DMS153 (cell line): ENCODE measurements at regions not wholly inside any gene's neighbourhood (a gene's known extent, or its start where the extent isn't known, plus 50 kb on each side); places are given as distances from the start of the nearest gene placed in this dataset.

Source experiments
- DNase-seq: peaks from one replicate; lab custom pipeline; 2025; lab: John Stamatoyannopoulos, UW

DNA sequence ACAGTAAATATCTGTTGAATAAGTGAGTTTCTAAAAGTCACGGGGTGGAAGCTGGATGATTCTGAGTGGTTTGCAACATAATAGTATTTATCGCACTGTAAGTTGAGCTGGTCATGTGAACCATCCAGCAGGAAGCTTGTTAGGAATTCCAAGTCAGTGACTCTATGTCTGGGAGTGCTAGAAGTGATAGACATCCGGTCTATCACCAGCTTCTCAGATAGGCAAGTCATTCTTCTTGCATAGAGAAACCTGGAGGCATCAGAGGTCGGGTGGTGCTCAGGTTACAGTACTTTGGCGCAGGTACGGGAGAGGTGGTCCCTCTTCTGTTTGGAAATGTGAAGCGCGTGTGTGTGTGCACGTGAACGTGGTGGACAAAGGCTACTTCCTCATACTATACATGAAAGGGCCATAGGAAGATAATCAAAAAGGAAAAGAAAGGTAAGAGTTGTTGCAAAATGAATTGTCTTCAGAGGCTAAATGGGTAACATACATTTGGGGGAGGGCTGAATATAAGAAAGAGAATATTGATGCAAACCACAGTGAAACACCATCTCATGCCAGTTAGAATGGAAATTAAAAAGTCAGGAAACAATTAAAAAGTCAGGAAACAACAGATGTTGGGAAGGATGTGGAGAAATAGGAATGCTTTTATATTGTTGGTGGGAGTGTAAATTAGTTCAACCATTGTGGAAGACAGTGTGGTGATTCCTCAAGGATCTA lies 299.3 kb upstream of the ZFP64 start:
- no peak for DNase-seq

DNA sequence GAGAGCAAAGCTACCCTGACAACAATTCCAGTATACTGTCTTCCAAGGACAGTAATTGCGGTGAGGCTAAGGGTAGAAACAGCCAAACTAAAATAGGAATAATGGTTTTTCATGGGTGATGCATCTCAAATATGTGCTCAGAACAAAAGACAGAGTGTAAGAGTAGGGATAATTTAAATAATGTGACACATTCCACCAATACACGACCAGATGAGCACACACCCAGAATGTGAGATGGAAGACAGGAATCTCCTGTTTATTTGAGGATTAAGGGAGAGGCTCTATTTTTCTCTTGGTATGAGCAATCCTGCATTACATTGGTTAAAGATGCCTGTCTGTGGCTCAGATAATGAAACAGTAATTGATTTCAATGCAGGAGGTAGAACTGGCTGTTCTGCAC lies 292.9 kb upstream of the ZFP64 start:
- no peak for DNase-seq

DNA sequence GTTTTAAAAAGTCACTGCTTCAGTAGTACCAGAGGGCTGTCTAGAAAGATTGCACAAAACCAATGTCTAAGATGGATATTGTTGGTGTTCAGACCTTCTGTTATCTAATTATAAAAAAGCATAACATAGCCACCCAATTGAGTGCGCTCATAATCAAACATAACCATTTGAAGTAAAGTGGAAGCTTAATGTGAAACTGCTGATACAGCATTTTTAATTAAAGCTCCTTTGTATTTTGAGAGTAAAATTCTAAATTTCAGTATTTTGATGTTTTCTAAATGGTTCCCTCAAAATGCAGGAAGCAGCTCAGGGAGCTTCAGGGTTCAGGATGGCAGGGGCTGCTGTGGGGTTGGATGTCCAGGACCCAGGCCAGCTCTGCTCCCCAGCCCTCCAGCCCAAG lies 291.8 kb upstream of the ZFP64 start:
- DNase-seq, result no peak

DNA sequence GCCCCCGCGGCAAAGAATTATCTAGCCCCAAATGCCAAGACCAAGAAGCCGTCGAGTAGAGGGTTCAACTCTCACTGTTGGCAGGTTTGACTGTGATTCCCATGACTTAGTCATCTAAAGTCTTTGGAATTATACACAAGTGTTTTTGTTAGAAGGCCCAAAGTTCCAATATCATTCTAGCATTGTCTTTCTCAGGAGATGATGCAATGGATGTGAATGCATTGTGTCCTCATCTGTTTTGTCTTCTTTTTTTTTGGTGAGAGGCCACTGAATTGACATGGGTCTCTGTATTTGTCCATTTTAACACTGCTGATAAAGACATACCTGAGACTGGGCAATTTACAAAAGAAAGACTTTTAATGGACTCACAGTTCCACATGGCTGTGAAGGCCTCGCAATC lies 290.5 kb upstream of the ZFP64 start:
- DNase-seq, result no peak

DNA sequence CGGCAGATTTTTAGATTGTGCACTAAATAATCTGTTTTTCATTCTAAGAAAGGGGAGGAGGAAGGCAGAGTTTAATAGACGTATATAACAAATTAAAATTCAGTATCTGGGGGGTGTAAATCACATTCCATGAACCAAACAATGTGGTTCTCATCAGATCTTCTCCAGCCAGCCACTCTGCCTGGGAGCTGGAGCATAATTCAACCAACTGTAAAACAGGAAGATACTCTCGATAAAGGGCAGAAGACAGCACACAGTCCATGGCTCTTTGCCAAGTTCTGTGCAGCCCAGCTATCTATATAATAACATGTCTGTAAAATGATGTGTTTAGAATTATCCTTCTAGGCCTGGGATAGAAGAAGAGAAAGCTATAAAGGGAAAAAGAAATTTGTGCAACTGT lies 289.9 kb upstream of the ZFP64 start:
- no peak for DNase-seq

DNA sequence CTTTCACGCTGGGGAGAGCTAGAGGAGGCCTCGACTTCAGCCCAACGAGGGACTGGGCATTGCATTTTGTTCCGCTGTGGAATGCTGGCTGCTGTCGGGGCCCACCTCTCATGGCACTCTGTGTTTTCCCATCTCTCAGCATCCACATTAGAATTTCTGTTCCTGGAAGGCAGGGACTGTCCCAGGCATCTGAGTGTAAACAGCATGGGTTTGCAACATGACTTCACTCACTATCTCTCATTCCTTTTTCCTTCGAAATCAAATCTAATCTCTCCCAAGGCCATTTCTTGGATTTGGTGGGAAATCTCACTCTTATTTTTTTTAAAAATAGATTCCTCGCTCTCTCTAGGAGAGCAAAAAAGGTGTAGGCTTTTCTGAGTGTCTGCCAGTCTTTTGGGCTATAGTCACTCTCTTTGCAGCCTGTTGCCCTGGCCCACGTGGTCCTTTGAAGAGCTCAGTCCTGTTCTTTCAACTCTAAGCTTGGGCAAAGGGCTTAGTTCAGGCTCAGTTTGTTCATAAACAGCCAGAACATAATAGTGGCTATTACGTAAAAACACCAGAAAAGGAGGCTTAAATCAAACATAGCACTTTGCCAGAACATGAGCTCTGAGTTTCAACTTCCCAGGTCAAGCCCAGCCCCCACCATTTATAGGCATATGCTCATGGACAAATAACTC lies 284.6 kb upstream of the ZFP64 start:
- DNase-seq, result no peak

DNA sequence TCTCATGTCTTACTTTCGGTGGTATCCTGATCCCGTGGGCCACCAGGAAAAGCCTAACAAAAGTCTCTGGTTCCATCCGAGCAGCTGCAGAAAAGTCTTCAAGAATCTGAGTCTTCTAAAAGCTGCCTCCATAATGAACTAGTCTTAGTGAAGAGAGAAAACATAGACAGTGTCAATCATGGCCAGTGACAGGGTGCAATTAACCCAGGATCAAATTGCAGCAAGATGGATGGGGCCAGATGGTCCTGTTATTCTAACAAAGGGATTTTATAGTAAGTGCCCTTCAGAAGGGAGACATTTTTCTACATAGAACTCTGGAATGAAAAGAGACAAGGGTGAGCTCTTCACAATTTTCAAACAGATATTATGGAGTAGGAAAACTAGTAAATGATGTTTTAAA lies 281.6 kb upstream of the ZFP64 start:
- no peak for DNase-seq

DNA sequence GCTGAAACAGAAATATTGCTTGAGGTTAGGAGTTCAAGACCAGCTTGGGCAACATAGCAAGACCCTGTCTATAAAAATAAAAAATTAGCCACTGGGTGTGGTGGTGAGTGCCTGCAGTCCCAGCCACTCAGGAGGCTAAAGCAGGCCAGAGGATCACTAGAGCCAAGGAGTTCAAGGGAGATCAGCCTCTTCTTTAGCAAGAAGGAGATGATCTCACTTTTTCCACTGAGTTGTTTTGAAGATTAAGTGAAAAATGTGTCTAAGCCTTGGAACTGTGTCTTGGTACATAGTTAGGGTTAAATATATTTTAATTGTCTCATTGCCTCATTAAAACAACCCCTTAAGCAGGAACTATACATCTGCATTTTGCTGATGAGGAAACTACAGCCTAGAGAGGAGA lies 279.0 kb upstream of the ZFP64 start:
- no peak for DNase-seq

DNA sequence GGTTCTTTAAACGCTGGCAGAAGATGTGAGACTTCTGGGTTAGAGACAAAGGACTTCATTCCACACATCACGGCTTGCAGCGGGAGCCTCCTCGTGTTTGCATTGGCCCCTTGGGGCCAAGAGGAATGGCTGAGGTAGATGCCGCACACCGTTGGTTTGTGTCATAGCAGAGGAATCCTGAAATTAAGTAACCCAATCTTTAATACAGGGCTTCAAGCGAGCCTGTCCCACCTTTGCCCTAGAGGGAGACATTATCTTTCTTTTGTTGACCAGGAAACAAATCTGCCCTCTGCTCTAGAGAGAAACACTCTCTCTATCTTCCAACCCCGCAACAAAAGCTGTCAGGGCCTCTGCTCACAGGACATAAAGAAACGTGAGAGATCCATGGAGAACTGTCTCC lies 277.5 kb upstream of the ZFP64 start:
- peak; percentile 13 for DNase-seq

DNA sequence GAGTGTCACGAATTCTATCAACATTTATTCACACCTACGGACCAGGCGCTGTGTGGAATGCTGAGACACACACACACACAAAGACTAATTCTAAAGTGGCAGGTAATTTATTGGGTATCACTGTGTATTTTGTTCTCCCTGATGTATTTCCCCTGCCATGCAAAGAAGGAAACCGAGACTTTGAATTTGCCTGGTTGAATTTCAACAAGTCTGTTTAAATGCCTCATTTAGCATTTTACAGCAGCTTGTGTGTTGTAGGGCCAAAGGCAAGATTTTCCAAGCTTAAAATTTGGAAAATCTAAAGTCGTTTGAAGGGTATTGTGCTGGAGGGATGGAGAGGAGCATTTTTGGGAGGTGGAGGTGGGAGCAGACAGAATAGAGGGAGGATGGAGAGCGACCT lies 274.4 kb upstream of the ZFP64 start:
- DNase-seq, result no peak

DNA sequence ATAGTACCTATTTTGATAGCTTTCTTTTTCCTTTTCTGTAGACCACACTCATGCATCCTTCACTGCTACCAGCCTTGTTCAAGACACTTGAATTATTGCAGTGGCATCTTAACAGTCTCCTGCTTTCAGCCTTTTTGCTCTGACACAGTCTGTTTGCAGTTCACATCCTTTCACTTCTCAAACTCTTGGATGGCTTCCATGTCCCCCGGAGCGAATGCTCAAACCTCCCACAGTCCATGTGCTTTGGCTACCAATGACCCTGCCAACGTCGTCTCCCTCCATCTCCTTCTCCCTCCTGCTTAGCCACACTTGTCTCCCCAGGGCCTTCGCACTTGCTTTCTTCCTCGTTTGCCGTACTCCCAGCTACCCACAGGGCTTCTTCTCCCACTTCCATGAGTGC lies 270.0 kb upstream of the ZFP64 start:
- no peak for DNase-seq

DNA sequence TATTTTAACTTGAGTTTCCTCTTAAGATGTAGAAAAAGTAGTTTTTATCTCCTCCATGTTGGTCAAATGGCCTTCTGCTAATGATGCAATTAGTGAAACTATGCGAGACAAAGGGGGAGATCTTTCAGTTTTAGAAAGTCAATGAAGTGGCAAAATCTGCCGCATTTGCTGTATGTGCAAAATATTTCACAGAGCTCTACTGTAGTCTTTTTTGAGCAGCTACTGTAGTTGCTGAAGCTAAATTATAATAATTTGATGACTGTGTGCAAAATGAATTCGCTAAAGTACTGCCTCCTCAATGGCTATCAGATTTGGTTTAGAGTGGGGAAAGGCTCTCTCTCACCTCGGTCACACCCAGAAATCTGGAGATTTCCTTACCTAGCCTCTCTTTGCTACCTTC lies 267.6 kb upstream of the ZFP64 start:
- no peak for DNase-seq

DNA sequence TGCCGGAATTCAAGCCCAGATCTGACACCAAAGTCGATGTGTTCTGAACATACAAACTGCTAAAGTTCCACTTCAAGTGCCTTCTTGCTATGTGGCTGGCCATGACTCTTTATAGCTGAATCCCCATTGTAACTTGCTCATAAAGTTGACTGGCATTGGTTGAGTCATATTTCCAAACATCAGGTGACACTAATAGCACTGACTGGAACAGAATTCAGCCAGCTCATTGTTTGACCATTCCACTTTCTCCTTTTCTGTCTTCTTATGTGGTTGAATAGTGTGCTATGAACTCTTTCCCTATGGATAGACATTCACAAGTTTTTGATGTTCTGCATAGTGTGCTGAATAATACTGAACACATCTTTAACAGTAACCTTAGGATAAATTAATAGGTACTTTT lies 266.2 kb upstream of the ZFP64 start:
- no peak for DNase-seq

DNA sequence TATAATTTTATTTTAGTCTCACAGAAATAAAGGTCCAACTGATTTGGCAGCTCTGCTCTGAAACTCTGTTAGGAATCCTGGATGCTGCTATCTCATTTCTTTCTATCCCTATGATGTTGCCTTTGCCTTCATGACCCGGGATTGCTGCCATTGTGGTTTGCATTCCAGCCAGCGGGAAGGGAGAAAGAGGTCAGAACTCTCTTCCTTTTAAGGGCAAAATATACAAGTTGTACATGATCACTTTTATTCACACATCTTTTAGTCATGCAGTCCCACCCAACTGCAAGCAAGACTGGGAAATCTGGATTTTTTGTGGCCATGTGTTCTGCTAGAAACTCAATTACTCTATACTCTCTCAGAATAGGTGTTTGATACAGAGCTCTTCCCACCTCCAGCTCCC lies 263.1 kb upstream of the ZFP64 start:
- DNase-seq, result no peak

DNA sequence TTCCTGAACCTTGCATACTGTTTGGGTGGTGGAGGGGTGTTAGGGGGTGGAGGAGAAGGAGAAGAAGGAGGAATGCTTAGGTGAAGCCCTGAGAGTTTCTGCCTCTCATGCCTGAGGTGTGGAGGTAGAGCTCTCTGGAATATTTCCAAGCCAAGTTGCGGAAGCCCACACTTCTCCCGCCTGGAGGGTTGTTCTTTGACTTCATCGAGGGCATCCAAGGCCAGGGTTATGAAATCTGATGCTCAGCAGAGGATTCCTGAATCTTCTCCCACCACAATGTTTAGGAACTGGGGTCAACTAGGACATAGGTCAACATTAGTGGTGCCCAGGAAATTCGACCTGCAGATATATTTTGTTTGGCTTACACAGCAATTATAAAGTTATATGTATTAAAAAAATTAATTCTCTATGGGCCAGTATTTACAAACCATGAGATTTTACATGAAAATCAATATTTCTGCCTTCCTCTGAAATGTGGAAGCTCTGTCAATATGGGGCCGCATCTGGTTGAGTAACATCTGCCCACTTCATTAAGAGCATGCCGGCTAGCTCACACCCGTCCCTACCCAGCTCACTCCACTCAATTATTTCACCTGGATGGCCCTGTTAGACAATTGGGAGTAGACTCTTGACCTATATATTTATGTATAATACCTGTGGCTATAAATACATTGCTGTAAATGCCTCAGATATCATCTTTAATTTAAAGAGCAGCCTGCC lies 257.1 kb upstream of the ZFP64 start:
- no peak for DNase-seq

DNA sequence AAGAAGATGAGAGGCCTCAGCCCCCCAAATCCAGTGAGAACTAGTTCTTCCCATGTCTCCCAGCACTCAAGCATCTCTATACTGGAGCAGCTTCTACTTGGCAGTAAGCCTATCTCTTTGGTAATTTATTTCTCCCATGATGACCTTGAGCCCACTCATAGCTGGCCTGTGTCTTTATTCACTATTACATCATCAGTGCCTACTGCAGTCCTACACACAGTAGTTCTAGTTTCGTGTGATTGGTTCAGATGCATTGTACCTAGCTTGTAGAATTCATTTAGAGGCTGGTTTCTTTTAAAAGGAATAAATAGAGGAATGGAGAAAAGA lies 255.6 kb upstream of the ZFP64 start:
- DNase-seq, result no peak

DNA sequence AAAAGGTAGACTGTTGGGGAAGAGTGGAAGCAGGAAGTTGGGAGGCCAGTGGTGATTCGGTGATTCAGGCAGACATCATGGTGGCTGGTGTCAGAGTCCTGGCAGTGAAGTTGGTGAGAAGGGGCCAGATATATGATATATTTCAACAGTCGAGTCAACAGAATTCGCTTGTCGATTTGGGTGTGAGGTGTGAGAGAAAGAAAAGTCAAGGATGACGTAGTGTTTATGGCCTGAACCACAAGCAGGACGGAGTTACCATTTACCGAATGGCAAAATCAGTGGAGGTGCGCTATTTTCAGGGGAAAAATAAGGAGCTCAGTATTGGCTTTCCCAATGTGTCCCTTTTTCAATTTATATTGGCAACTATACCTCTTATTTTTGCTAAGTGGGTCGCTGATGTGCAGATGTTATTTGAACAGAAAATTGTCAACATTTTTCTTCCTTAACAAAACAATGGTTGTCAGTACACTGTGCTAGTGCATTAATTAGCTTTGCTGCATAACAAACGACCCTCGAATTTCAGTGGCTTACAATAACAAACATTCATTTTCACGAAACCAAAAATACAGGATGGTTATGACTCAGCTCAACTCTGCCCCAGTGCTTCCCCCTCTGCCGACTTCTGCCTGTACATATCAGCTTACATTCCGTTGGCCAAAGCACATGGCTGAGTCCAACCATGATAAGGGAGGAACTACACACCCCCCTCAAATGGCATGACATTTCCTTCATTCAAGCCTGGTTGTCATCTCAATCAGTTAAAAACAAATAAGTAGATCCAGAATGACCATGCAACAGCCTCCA lies 255.0 kb upstream of the ZFP64 start:
- DNase-seq, result no peak

DNA sequence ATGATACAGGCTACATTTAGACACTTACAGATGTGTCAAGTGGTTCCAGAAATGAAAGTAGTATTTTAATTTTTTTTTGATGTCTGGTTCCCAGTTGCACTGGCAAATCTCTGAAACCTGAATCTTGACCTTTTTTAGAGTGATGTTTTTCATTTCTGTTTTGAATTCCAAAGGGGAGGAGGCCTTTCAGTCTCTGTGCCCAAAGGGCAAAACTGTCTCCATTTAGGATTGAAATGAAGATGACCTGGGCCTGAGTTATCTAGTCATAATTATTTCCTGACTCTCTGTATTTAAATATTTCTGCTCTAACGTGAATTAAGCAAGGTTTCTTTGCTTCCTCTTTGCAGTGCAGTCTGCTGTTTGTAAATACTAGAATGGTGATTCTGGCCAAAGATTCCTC lies 252.9 kb upstream of the ZFP64 start:
- no peak for DNase-seq

DNA sequence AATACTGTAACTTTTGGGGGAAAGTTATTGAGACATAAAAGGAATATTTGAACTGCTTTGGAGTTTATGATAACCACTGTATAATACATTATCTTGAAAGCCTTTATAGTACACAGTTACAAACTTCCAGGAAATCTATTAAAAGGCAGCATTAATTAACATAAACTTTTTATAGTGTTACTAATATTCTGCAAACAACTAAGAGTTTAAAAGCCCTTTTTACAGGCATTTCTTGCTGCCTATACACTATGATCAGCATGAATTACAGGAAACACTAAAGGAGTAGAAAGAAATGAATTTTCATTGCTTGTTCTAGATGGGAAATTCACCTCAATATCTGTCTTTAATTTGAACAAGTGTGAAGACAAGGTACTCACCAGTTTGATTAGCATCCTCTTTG lies 252.3 kb upstream of the ZFP64 start:
- DNase-seq, result no peak

DNA sequence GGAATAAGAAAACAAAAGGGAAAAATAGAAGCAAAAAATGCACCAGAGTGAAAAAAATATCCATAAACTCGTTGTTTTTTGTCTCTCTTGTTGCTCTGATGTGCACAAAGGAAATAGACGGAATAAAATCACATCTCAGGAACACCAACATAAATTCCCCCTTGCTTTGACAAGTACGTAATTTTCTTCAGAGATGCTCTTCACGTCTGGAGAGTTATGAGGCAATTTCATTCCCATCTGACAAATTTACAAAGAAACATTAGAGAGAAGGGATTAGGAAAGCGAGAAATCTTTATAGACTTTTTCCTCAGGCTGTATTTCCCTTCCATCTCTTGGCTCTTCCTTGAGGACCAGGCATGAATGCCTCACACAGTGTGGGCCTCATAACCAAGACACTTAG lies 250.1 kb upstream of the ZFP64 start:
- no peak for DNase-seq

DNA sequence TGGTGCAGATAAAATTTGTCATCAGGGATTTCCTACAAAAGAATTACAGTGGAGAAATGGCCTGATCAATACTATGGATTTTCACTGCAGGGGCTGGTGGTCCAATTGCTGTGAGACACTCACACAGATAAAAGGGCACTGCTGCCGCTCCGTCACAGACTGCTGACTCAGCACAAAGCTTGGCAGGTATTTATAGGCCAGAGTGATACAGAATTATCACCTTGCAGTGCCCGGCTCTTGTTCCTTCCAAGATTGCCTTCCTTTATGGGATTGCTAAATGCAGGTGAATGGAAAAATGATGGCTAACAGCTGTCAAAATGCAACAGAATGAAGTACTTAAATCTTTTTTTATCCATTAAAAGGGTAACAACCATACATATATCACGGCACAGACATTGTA lies 247.8 kb upstream of the ZFP64 start:
- no peak for DNase-seq

DNA sequence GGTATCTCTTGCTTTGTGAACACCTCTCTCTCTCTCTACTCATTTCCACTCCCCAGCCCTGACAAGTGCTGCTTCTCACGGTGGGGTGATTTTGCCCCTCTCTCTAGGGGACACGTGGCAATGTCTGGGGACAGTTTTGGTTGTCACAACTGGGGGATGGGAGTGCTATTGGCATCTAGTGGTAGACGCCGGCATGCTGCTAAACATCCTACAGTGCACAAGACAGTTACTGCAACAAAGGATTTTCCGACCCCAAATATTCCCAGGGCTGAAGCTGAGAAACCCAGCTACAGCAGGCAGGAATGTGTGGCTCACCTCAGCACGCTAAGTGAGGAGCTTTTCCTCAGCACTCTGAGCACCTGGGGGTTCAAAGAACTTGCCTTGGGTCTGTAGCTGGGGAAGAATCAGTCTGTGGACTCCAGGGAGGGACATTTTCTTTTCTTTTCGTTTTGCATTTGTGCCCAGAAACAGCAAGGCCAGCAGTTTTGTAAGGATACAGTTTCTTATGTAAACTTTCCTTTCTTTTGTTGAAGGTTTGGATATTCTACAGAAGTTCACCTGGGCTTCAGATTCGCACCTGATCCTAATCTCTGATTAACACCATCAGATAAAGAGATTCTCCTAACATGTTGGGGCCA lies 246.9 kb upstream of the ZFP64 start:
- no peak for DNase-seq
